ENCODE measurements at regions not wholly inside any gene's neighbourhood (a gene's known extent, or its start where the extent isn't known, plus 50 kb on each side); places are given as distances from the start of the nearest gene placed in this dataset.

DNA sequence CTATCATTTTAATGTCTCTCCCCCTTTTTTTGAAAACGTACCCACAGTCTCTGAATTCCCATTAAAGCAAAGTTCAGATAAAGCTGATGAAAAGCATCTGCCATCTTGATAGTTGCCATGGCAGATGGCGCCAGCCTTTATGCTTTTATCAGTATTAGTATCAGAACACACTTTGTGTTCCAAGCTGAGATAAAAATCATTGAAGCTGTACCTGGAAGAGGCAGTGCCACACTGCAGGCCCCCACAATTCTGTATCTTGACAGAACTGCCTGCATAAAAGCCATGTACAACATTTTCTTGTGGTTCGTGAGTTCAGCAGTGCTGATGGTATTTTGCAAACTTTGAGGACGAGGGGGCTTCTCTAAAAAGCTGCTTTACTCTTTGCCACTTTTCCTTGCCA is 311.7 kb downstream of the SATB1 start:
- no peak overlapping the region for H2AFZ ChIP-seq (ENCODE audit: low read depth, low read length, severe bottlenecking)
- no peak for TF ChIP-seq EZH2phosphoT487 (conservative IDR thresholded peaks at IDR 0.05; ENCODE audit: low read length)
- TF ChIP-seq, protein P1, sequence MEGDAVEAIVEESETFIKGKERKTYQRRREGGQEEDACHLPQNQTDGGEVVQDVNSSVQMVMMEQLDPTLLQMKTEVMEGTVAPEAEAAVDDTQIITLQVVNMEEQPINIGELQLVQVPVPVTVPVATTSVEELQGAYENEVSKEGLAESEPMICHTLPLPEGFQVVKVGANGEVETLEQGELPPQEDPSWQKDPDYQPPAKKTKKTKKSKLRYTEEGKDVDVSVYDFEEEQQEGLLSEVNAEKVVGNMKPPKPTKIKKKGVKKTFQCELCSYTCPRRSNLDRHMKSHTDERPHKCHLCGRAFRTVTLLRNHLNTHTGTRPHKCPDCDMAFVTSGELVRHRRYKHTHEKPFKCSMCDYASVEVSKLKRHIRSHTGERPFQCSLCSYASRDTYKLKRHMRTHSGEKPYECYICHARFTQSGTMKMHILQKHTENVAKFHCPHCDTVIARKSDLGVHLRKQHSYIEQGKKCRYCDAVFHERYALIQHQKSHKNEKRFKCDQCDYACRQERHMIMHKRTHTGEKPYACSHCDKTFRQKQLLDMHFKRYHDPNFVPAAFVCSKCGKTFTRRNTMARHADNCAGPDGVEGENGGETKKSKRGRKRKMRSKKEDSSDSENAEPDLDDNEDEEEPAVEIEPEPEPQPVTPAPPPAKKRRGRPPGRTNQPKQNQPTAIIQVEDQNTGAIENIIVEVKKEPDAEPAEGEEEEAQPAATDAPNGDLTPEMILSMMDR (IDR thresholded peaks at IDR 0.05; ENCODE audit: insufficient read depth, low read length, poor library complexity, severe bottlenecking) = no peak
- no peaks in the 10 kb centered on the region for H3K79me2 ChIP-seq (ENCODE audit: insufficient read depth, low read length)
- no peaks in the 10 kb centered on the region for H3K36me3 ChIP-seq (ENCODE audit: low read length)
- no peaks in the 10 kb centered on the region for H3K9me3 ChIP-seq (ENCODE audit: insufficient read depth, low read length)
- no peak overlapping the region for H3K4me3 ChIP-seq (ENCODE audit: insufficient read depth, low read length, poor library complexity, severe bottlenecking)
- H3K4me2 ChIP-seq (ENCODE audit: low read depth, low read length, poor library complexity, severe bottlenecking) = no peak overlapping the region
- H3K27ac ChIP-seq (ENCODE audit: low read depth, low read length) = no peak overlapping the region
- no peaks in the 10 kb centered on the region for H3F3A ChIP-seq (ENCODE audit: insufficient read depth)
- H3K9me2 ChIP-seq (replicated peaks; ENCODE audit: insufficient read depth, low read length) = no peaks in the 10 kb centered on the region
- no peaks in the 10 kb centered on the region for H4K20me1 ChIP-seq (ENCODE audit: low read depth, low read length)
- H3K27me3 ChIP-seq (ENCODE audit: low read length) = no peaks in the 10 kb centered on the region
- H3K9ac ChIP-seq (ENCODE audit: low read length) = no peak overlapping the region

DNA sequence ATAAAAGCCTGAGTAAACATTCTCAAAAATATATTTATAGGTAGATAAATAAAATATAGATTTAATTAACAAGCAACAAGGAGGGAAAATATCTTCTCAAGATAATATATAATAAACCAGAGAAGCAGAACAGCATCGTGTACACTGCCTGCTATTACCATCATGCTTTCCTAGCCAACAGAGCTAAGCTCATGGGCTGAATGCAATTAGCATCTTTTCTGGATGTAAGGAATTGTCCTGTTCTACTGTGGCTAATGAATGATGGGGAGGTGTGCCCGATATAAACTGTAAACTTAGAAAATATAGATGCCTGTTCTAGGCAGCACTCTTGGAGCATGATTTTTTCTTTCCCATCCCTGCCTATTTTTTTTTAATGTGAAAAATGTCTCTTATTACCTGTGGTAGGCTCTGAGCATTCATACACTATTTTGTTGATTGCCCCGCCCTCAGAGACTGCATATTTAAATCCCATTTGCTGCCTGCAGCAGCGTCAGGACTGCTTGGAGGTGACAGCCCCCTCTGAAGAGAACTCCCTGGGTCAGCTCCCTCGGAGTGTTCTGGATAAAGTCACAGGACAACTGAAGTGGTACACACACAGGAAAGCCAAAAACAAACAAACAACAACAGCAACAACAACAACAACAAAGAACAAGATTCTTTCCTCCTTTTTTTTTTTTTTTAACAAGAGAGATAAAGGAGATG is 312.3 kb downstream of the SATB1 start:
- H3K27me3 ChIP-seq (ENCODE audit: low read length) = no peaks in the 10 kb centered on the region
- H3K4me2 ChIP-seq (ENCODE audit: low read depth, low read length, poor library complexity, severe bottlenecking) = no peak overlapping the region
- no peaks in the 10 kb centered on the region for H3K36me3 ChIP-seq (ENCODE audit: low read length)
- H3K9ac ChIP-seq (ENCODE audit: low read length) = no peak overlapping the region
- H3F3A ChIP-seq (ENCODE audit: insufficient read depth) = no peaks in the 10 kb centered on the region
- H3K27ac ChIP-seq (ENCODE audit: low read depth, low read length) = no peak overlapping the region
- no peaks in the 10 kb centered on the region for H3K9me2 ChIP-seq (replicated peaks; ENCODE audit: insufficient read depth, low read length)
- H4K20me1 ChIP-seq (ENCODE audit: low read depth, low read length) = no peaks in the 10 kb centered on the region
- no peak for TF ChIP-seq EZH2phosphoT487 (conservative IDR thresholded peaks at IDR 0.05; ENCODE audit: low read length)
- TF ChIP-seq, protein P1 (IDR thresholded peaks at IDR 0.05; ENCODE audit: insufficient read depth, low read length, poor library complexity, severe bottlenecking) = no peak
- no peaks in the 10 kb centered on the region for H3K9me3 ChIP-seq (ENCODE audit: insufficient read depth, low read length)
- no peak overlapping the region for H3K4me3 ChIP-seq (ENCODE audit: insufficient read depth, low read length, poor library complexity, severe bottlenecking)
- H2AFZ ChIP-seq (ENCODE audit: low read depth, low read length, severe bottlenecking) = no peak overlapping the region
- H3K79me2 ChIP-seq (ENCODE audit: insufficient read depth, low read length) = no peaks in the 10 kb centered on the region

DNA sequence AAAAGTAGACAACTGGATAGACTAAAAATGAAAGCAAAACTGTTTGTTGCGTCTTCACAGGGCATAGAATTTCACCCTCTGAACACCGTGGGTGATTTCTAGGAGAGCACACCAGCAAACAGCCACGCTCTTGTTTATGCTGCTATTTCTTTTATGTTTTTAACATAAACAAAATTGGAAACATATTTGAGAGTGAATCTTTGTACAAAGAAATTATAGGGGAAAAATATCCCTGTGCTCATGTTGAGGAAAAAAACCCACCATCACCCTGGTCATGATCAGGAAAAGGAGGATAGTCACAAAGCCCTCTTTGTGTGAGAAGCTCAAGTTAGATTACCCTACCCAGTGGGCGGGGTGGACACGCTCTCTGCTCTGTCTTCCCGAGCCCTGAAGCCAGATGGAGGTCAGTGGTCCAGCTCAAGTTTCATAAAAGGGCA is 313.3 kb downstream of the SATB1 start:
- Histone ChIP-seq H2AFZ (ENCODE audit: low read depth, low read length, severe bottlenecking) (no peak overlapping the region), H3K4me3 (ENCODE audit: insufficient read depth, low read length, poor library complexity, severe bottlenecking) (no peak overlapping the region), H3K9ac (ENCODE audit: low read length) (no peak overlapping the region)

More for the DNA sequence above, 313.3 kb downstream of the SATB1 start:
- TF ChIP-seq EZH2phosphoT487 (conservative IDR thresholded peaks at IDR 0.05; ENCODE audit: low read length) = no peak
- TF ChIP-seq, protein P1 (IDR thresholded peaks at IDR 0.05; ENCODE audit: insufficient read depth, low read length, poor library complexity, severe bottlenecking) = no peak
- Histone ChIP-seq H3K79me2 (ENCODE audit: insufficient read depth, low read length) (no peaks in the 10 kb centered on the region), H3F3A (ENCODE audit: insufficient read depth) (no peaks in the 10 kb centered on the region), H3K27ac (ENCODE audit: low read depth, low read length) (no peak overlapping the region), H3K36me3 (ENCODE audit: low read length) (no peaks in the 10 kb centered on the region), H3K9me3 (ENCODE audit: insufficient read depth, low read length) (no peaks in the 10 kb centered on the region), H3K4me2 (ENCODE audit: low read depth, low read length, poor library complexity, severe bottlenecking) (no peak overlapping the region), H3K27me3 (ENCODE audit: low read length) (no peaks in the 10 kb centered on the region), H3K9me2 (replicated peaks; ENCODE audit: insufficient read depth, low read length) (no peaks in the 10 kb centered on the region), H4K20me1 (ENCODE audit: low read depth, low read length) (no peaks in the 10 kb centered on the region)

Measured in SU-DHL-6 (cell line).